Loucy (cell line): ENCODE measurements at regions not wholly inside any gene's neighbourhood (a gene's known extent, or its start where the extent isn't known, plus 50 kb on each side); places are given as distances from the start of the nearest gene placed in this dataset.

Experiments
- H2AFZ ChIP-seq: fragments of 200-600 bp; sonication (generic); 2 replicates; pipeline ENCODE4 v1.6.0; 2016; ENCODE audit warnings: antibody characterized with exemption, mild to moderate bottlenecking, low read length, moderate library complexity
- H3F3A ChIP-seq: fragments of 200-600 bp; 2 replicates; pipeline ENCODE4 v1.6.0; 2016; ENCODE audit warnings: antibody characterized with exemption, low read depth, mild to moderate bottlenecking
- H3K27me3 ChIP-seq: fragments of 200-600 bp; sonication (generic); 2 replicates; pipeline ENCODE4 v1.6.1; 2014; ENCODE audit warnings: low read length, mild to moderate bottlenecking; ENCODE audit not compliant: insufficient read depth, poor library complexity, severe bottlenecking
- H3K36me3 ChIP-seq: fragments of 200-600 bp; sonication (generic); 2 replicates; pipeline ENCODE4 v1.6.1; 2016; ENCODE audit warnings: low read length; ENCODE audit not compliant: insufficient read depth
- H3K4me1 ChIP-seq: fragments of 200-600 bp; sonication (generic); 2 replicates; pipeline ENCODE4 v1.5.1; 2014; ENCODE audit warnings: low read length, mild to moderate bottlenecking; ENCODE audit not compliant: insufficient read depth, poor library complexity, severe bottlenecking
- H3K4me2 ChIP-seq: fragments of 200-600 bp; sonication (generic); 2 replicates; pipeline ENCODE4 v1.6.0; 2014; ENCODE audit warnings: antibody characterized with exemption, low read length, low read depth, mild to moderate bottlenecking; ENCODE audit not compliant: poor library complexity, severe bottlenecking
- H3K4me3 ChIP-seq: fragments of 200-600 bp; sonication (generic); 2 replicates; pipeline ENCODE4 v1.5.1; 2014; ENCODE audit warnings: low read length, mild to moderate bottlenecking, mixed read lengths; ENCODE audit not compliant: poor library complexity, severe bottlenecking
- H3K79me2 ChIP-seq: fragments of 200-600 bp; sonication (generic); 2 replicates; pipeline ENCODE4 v1.6.1; 2014; ENCODE audit warnings: low read length; ENCODE audit not compliant: insufficient read depth
- H3K9ac ChIP-seq: fragments of 200-600 bp; sonication (generic); 2 replicates; pipeline ENCODE4 v1.6.0; 2014; ENCODE audit warnings: mild to moderate bottlenecking, low read depth, low read length, moderate library complexity; ENCODE audit not compliant: poor library complexity, severe bottlenecking
- H3K9me2 ChIP-seq: fragments of 200-600 bp; sonication (generic); replicated peaks from 2 replicates; pipeline ENCODE4 v1.6.1; 2016; ENCODE audit warnings: low read depth, low read length, mixed read lengths
- H3K9me3 ChIP-seq: fragments of 200-600 bp; sonication (generic); 2 replicates; pipeline ENCODE4 v1.6.1; 2014; ENCODE audit warnings: mild to moderate bottlenecking, antibody characterized with exemption, low read length, low read depth; ENCODE audit not compliant: insufficient read depth
- H4K20me1 ChIP-seq: fragments of 200-600 bp; sonication (generic); 2 replicates; pipeline ENCODE4 v1.6.0; 2014; ENCODE audit warnings: antibody characterized with exemption, low read length, mild to moderate bottlenecking; ENCODE audit not compliant: insufficient read depth, poor library complexity, severe bottlenecking
- EZH2phosphoT487 ChIP-seq: fragments of 200-600 bp; IDR thresholded peaks from 2 replicates; pipeline ENCODE4 v1.6.1; 2018; ENCODE audit warnings: antibody characterized with exemption, mild to moderate bottlenecking, moderate library complexity, borderline replicate concordance
- TF ChIP-seq, protein P1 (sequence below): fragments of 200-600 bp; sonication (generic); conservative IDR thresholded peaks from 2 replicates; pipeline ENCODE4 v1.5.1; 2014; ENCODE audit warnings: mild to moderate bottlenecking, antibody characterized with exemption, low read length

DNA sequence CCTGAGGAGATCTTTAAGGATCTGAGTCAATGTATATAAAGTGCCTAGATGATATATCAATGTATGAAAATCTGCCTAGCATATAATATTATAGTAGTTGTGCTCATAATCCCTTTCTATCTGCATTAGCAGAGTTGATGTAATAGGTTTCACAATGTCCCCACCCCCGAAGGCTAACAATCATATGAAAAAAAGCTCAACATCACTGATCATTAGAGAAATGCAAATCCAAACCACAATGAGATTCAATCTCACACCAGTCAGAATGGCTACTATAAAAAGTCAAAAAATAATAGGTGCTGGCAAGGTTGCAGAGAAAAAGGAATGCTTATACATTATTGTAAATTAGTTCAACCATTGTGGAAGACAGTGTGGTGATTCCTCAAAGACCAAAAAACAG lies 147.8 kb upstream of the DPT start:
- Histone ChIP-seq H3K36me3 (no peaks in the 10 kb centered on the region), H2AFZ (no peak overlapping the region), H3F3A (no peaks in the 10 kb centered on the region), H3K4me3 (no peak overlapping the region), H3K27me3 (no peaks in the 10 kb centered on the region), H4K20me1 (no peaks in the 10 kb centered on the region), H3K4me2 (no peak overlapping the region), H3K9me3 (no peaks in the 10 kb centered on the region), H3K9me2 (no peaks in the 10 kb centered on the region), H3K4me1 (no peaks in the 10 kb centered on the region), H3K79me2 (no peaks in the 10 kb centered on the region), H3K9ac (no peak overlapping the region)
- TF ChIP-seq, protein P1, sequence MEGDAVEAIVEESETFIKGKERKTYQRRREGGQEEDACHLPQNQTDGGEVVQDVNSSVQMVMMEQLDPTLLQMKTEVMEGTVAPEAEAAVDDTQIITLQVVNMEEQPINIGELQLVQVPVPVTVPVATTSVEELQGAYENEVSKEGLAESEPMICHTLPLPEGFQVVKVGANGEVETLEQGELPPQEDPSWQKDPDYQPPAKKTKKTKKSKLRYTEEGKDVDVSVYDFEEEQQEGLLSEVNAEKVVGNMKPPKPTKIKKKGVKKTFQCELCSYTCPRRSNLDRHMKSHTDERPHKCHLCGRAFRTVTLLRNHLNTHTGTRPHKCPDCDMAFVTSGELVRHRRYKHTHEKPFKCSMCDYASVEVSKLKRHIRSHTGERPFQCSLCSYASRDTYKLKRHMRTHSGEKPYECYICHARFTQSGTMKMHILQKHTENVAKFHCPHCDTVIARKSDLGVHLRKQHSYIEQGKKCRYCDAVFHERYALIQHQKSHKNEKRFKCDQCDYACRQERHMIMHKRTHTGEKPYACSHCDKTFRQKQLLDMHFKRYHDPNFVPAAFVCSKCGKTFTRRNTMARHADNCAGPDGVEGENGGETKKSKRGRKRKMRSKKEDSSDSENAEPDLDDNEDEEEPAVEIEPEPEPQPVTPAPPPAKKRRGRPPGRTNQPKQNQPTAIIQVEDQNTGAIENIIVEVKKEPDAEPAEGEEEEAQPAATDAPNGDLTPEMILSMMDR: no peak
- TF ChIP-seq EZH2phosphoT487: no peak

GRCh38 chr1:168879896-168880734 lies 151.1 kb upstream of the DPT start:
- Histone ChIP-seq H3K9me3 (no peaks in the 10 kb centered on the region), H3K4me3 (no peak overlapping the region), H4K20me1 (no peaks in the 10 kb centered on the region), H3K4me2 (no peak overlapping the region), H2AFZ (no peak overlapping the region), H3K36me3 (no peaks in the 10 kb centered on the region), H3K4me1 (no peaks in the 10 kb centered on the region), H3K27me3 (no peaks in the 10 kb centered on the region), H3K79me2 (no peaks in the 10 kb centered on the region), H3K9me2 (no peaks in the 10 kb centered on the region), H3F3A (no peaks in the 10 kb centered on the region), H3K9ac (no peak overlapping the region)
- TF ChIP-seq EZH2phosphoT487: no peak
- TF ChIP-seq, protein P1: no peak

- H3K4me3 ChIP-seq: no peak overlapping the region
- no peaks in the 10 kb centered on the region for H4K20me1 ChIP-seq
- H3K4me1 ChIP-seq: no peaks in the 10 kb centered on the region
- no peaks in the 10 kb centered on the region for H3K27me3 ChIP-seq
- TF ChIP-seq, protein P1: no peak
- no peak for TF ChIP-seq EZH2phosphoT487
- H3K4me2 ChIP-seq: no peak overlapping the region
- H3K9me2 ChIP-seq: no peaks in the 10 kb centered on the region
- H3K36me3 ChIP-seq: no peaks in the 10 kb centered on the region
- H3F3A ChIP-seq: no peaks in the 10 kb centered on the region
- no peak overlapping the region for H2AFZ ChIP-seq
- H3K9ac ChIP-seq: no peak overlapping the region
- no peaks in the 10 kb centered on the region for H3K79me2 ChIP-seq
- H3K9me3 ChIP-seq: no peaks in the 10 kb centered on the region
Observed at GRCh38 chr1:168881656-168882260, 152.8 kb upstream of the DPT start.
